Neural progenitor cell (in vitro differentiated cells): ENCODE measurements at regions not wholly inside any gene's neighbourhood (a gene's known extent, or its start where the extent isn't known, plus 50 kb on each side); places are given as distances from the start of the nearest gene placed in this dataset.

Experiments used
- DNase-seq: peaks from one replicate; pipeline ENCODE4 v3.0.0-alpha.2; 2016; ENCODE audit warnings: low spot score
- H2AFZ ChIP-seq: fragments of 200-600 bp; sonication (generic); replicated peaks from 2 replicates; pipeline ENCODE4 v1.6.1; 2016; ENCODE audit warnings: antibody characterized with exemption
- H3F3A ChIP-seq: fragments of 200-600 bp; sonication (generic); 2 replicates; pipeline ENCODE4 v1.6.1; 2016; ENCODE audit warnings: antibody characterized with exemption, low read depth
- H3K27ac ChIP-seq: fragments of 200-600 bp; sonication (generic); 2 replicates; pipeline ENCODE4 v1.5.1; 2016; ENCODE audit warnings: mild to moderate bottlenecking
- H3K27me3 ChIP-seq: fragments of 200-600 bp; sonication (generic); 2 replicates; pipeline ENCODE4 v1.6.1; 2016; ENCODE audit warnings: mild to moderate bottlenecking, moderate library complexity
- H3K36me3 ChIP-seq: fragments of 200-600 bp; sonication (generic); 2 replicates; pipeline ENCODE4 v1.5.1; 2016
- H3K4me1 ChIP-seq: fragments of 200-600 bp; sonication (generic); 2 replicates; pipeline ENCODE4 v1.6.1; 2016; ENCODE audit warnings: mixed run types
- H3K4me2 ChIP-seq: fragments of 200-600 bp; sonication (generic); 2 replicates; pipeline ENCODE4 v1.6.1; 2016
- H3K4me3 ChIP-seq: fragments of 200-600 bp; sonication (generic); 2 replicates; pipeline ENCODE4 v1.5.1; 2016
- H3K79me2 ChIP-seq: fragments of 200-600 bp; sonication (generic); 2 replicates; pipeline ENCODE4 v1.6.1; 2016; ENCODE audit warnings: low read depth
- H3K9ac ChIP-seq: fragments of 200-600 bp; sonication (generic); 2 replicates; pipeline ENCODE4 v1.6.1; 2016
- H3K9me3 ChIP-seq: fragments of 200-600 bp; sonication (generic); 2 replicates; pipeline ENCODE4 v1.5.1; 2016; ENCODE audit warnings: low read depth
- H4K20me1 ChIP-seq: fragments of 200-600 bp; sonication (generic); 2 replicates; pipeline ENCODE4 v1.6.1; 2016; ENCODE audit warnings: low read depth
- H3K27ac Mint-ChIP-seq: 3 replicates; pipeline ENCODE4 v1.8.0; 2021; ENCODE audit warnings: mixed read lengths
- H3K27me3 Mint-ChIP-seq: 2 replicates; pipeline ENCODE4 v1.8.0; 2022; ENCODE audit warnings: low read depth, mild to moderate bottlenecking, inconsistent platforms, moderate library complexity, mixed read lengths; ENCODE audit not compliant: insufficient read depth
- H3K36me3 Mint-ChIP-seq: 3 replicates; pipeline ENCODE4 v1.8.0; 2021; ENCODE audit warnings: mixed read lengths
- H3K4me1 Mint-ChIP-seq: 3 replicates; pipeline ENCODE4 v1.8.0; 2021; ENCODE audit warnings: mixed read lengths
- H3K4me3 Mint-ChIP-seq: 3 replicates; pipeline ENCODE4 v1.8.0; 2021; ENCODE audit warnings: mild to moderate bottlenecking, moderate library complexity, mixed read lengths
- H3K9me3 Mint-ChIP-seq: 3 replicates; pipeline ENCODE4 v1.8.0; 2020; ENCODE audit warnings: mixed read lengths
- EZH2 ChIP-seq: fragments of 200-600 bp; sonication (generic); IDR thresholded peaks from 2 replicates; pipeline ENCODE4 v1.6.1; 2017; ENCODE audit warnings: antibody characterized with exemption, mild to moderate bottlenecking, moderate library complexity
- EZH2phosphoT487 ChIP-seq: fragments of 200-600 bp; sonication (generic); IDR thresholded peaks from 2 replicates; pipeline ENCODE4 v1.6.1; 2017; ENCODE audit warnings: antibody characterized with exemption
- TF ChIP-seq, protein P1 (sequence below): fragments of 200-600 bp; sonication (generic); IDR thresholded peaks from 2 replicates; pipeline ENCODE4 v1.5.1; 2017; ENCODE audit warnings: antibody characterized with exemption, mild to moderate bottlenecking

DNA sequence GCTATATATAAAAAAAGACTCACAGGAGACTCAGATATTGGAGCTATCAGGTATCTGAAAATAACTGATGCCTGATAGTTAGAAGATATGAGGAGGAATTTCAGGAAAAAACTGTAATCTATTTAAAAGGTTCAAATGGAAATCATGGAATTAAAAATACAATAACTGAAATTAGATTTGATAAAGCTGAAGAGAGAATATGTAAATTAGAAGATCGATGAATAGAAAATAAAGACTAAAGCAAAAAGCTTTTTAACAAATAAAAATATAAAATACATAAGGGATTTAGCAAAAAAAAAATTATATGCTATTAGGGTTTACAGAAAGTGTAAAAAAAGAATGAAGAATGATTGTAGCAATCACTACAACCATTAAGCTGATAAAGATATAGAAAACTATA is 679.8 kb upstream of the LMCD1 start:
- Mint-ChIP-seq H3K9me3 (peaks cover 20% of the 10 kb centered on the region), H3K4me3 (no peak overlapping the region), H3K36me3 (peaks cover 3% of the 10 kb centered on the region), H3K27ac (no peak overlapping the region), H3K4me1 (no peaks in the 10 kb centered on the region), H3K27me3 (peaks cover 2% of the 10 kb centered on the region)
- Histone ChIP-seq H3F3A (no peaks in the 10 kb centered on the region), H2AFZ (no peak overlapping the region), H3K27ac (no peak overlapping the region), H3K4me2 (no peak overlapping the region), H3K9me3 (peaks cover 11% of the 10 kb centered on the region), H3K27me3 (no peaks in the 10 kb centered on the region), H4K20me1 (no peaks in the 10 kb centered on the region), H3K4me3 (no peak overlapping the region), H3K4me1 (no peaks in the 10 kb centered on the region), H3K36me3 (no peaks in the 10 kb centered on the region), H3K79me2 (no peaks in the 10 kb centered on the region), H3K9ac (no peak overlapping the region)
- no peak for DNase-seq
- TF ChIP-seq, protein P1, sequence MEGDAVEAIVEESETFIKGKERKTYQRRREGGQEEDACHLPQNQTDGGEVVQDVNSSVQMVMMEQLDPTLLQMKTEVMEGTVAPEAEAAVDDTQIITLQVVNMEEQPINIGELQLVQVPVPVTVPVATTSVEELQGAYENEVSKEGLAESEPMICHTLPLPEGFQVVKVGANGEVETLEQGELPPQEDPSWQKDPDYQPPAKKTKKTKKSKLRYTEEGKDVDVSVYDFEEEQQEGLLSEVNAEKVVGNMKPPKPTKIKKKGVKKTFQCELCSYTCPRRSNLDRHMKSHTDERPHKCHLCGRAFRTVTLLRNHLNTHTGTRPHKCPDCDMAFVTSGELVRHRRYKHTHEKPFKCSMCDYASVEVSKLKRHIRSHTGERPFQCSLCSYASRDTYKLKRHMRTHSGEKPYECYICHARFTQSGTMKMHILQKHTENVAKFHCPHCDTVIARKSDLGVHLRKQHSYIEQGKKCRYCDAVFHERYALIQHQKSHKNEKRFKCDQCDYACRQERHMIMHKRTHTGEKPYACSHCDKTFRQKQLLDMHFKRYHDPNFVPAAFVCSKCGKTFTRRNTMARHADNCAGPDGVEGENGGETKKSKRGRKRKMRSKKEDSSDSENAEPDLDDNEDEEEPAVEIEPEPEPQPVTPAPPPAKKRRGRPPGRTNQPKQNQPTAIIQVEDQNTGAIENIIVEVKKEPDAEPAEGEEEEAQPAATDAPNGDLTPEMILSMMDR = no peak
- TF ChIP-seq EZH2phosphoT487 (no peak), EZH2 (no peak)

DNA sequence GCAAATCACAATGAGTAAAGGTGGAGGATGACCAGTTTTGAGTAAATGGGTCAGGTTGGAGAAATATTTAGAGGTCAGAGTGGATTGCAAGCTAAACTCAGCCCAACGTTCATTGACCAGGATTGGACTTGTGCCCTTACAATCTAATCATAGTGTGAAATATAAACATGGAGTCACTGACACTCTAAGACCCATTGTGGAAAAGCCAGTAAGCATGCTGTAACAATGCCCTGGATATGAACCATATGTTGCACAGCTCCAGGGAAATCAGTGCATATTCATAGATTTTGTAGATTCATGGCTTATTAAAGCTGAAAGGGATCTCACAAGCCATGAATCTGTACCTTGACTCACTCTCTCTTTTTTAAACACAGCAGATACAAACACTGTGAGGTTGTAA is 660.2 kb upstream of the LMCD1 start:
- TF ChIP-seq EZH2 (no peak), EZH2phosphoT487 (no peak)
- TF ChIP-seq, protein P1 = no peak
- H3K4me1 ChIP-seq = no peaks in the 10 kb centered on the region
- no peak overlapping the region for H3K4me2 ChIP-seq
- H3K27ac ChIP-seq = no peak overlapping the region
- no peak overlapping the region for H3K4me3 ChIP-seq
- H2AFZ ChIP-seq = no peak overlapping the region
- H3K27me3 ChIP-seq = no peaks in the 10 kb centered on the region
- no peak for DNase-seq
- H3K9ac ChIP-seq = no peak overlapping the region
- H4K20me1 ChIP-seq = no peaks in the 10 kb centered on the region
- no peaks in the 10 kb centered on the region for H3K36me3 ChIP-seq
- no peak overlapping the region for H3K27ac Mint-ChIP-seq
- no peak overlapping the region for H3K4me3 Mint-ChIP-seq
- H3K4me1 Mint-ChIP-seq = no peaks in the 10 kb centered on the region
- no peaks in the 10 kb centered on the region for H3K36me3 Mint-ChIP-seq
- H3K9me3 ChIP-seq = no peaks in the 10 kb centered on the region
- peaks cover 2% of the 10 kb centered on the region for H3K27me3 Mint-ChIP-seq
- H3F3A ChIP-seq = no peaks in the 10 kb centered on the region
- H3K79me2 ChIP-seq = no peaks in the 10 kb centered on the region
- H3K9me3 Mint-ChIP-seq = no peaks in the 10 kb centered on the region

DNA sequence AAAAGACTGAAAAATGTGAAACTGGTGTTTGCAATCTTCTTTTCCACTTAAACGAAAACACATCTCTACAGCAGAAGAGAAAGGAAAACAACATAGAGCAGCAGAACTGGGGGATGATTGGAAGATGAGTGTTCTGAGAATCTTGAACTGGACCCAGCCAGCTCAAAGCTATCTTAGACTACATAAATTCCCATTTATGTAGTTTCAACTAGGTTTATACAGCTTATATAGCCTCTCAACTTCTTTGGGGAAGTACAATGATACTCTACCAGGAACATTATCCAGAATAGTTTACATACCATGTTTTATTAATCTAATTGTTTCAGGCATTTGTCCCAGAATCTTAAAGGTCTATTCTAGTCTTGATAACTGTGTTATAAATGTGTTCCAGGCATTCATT is 658.2 kb upstream of the LMCD1 start:
- H3K4me1 Mint-ChIP-seq = peaks cover 4% of the 10 kb centered on the region

More for the DNA sequence above, 658.2 kb upstream of the LMCD1 start:
- DNase-seq = no peak
- H3K9me3 Mint-ChIP-seq = no peaks in the 10 kb centered on the region
- no peak overlapping the region for H3K4me2 ChIP-seq
- peaks cover 2% of the 10 kb centered on the region for H3K27me3 Mint-ChIP-seq
- no peaks in the 10 kb centered on the region for H3K36me3 ChIP-seq
- TF ChIP-seq, protein P1 = no peak
- no peak for TF ChIP-seq EZH2phosphoT487
- TF ChIP-seq EZH2 = no peak
- no peak overlapping the region for H3K27ac ChIP-seq
- H2AFZ ChIP-seq = no peak overlapping the region
- no peak overlapping the region for H3K9ac ChIP-seq
- H3F3A ChIP-seq = no peaks in the 10 kb centered on the region
- H3K79me2 ChIP-seq = no peaks in the 10 kb centered on the region
- no peaks in the 10 kb centered on the region for H3K36me3 Mint-ChIP-seq
- no peaks in the 10 kb centered on the region for H4K20me1 ChIP-seq
- H3K4me3 Mint-ChIP-seq = no peak overlapping the region
- no peak overlapping the region for H3K27ac Mint-ChIP-seq
- no peaks in the 10 kb centered on the region for H3K27me3 ChIP-seq
- H3K4me3 ChIP-seq = no peak overlapping the region
- no peaks in the 10 kb centered on the region for H3K4me1 ChIP-seq
- no peaks in the 10 kb centered on the region for H3K9me3 ChIP-seq
